ENCODE measurements at regions not wholly inside any gene's neighbourhood (a gene's known extent, or its start where the extent isn't known, plus 50 kb on each side); places are given as distances from the start of the nearest gene placed in this dataset.

DNA sequence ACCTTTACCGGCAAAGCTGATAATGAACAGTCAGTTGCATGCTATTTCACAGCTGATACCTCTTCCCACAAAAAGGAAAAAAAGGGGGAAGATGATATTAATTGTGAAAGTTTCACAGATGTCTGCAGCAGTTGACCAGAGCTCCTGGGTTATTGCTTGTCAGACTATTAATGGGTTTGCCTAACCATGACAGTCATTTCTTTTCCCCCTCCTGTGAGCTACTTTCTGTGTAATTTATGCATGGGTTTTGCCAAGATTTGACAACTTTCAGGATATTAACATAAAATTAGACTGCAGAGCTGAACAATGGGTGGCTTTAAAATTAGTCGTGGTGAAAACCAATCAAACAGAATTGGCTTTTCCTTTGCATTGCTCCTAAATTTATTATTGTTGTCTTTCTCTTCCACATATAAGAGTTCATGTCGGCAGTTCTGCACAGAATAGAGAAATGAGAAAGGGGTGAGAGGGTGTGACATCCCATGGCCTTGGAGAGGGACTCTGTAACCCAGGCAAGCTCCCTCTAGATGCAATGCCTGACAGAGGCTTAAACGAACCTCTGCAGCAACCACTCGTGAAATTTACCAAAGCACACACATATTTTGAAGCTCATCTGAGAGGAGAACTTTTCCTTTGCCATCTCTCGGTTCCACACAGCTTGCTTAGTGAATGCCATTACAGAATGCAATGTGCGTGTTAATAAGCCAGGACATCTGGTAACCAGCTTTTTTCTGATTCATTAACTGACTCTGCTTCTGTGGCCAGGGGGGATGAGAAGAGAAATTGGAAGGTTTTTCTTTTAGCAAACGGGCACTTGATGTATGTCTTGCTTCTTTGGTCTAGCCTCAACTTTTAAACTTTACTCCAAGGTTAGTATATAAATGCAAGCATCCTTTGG is 82.2 kb upstream of the ITGA4 start:
- no peak overlapping the region for H3K4me2 ChIP-seq
- no peaks in the 10 kb centered on the region for H4K20me1 ChIP-seq (ENCODE audit: insufficient read depth, poor library complexity, severe bottlenecking)
- H3K27me3 ChIP-seq, result no peaks in the 10 kb centered on the region
- H3K27ac ChIP-seq, result no peak overlapping the region
- H3K36me3 ChIP-seq (replicated peaks; ENCODE audit: insufficient read depth, low read depth), result no peaks in the 10 kb centered on the region
- no peaks in the 10 kb centered on the region for H3K79me2 ChIP-seq
- no peaks in the 10 kb centered on the region for H3K9me2 ChIP-seq (replicated peaks; ENCODE audit: insufficient read depth)
- DNase-seq (ENCODE audit: low spot score), result no peak
- H3K4me1 ChIP-seq (ENCODE audit: insufficient read depth), result no peaks in the 10 kb centered on the region
- WGBS (ENCODE audit: low lambda C conversion rate, missing lambda C conversion rate), result 72% methylated on average over 8 of the region's 8 CpGs
- H2AFZ ChIP-seq, result no peak overlapping the region
- no peak overlapping the region for H3K4me3 ChIP-seq
- TF ChIP-seq EZH2 (IDR thresholded peaks at IDR 0.05; ENCODE audit: borderline replicate concordance), result no peak
- no peak for TF ChIP-seq EZH2phosphoT487 (IDR thresholded peaks at IDR 0.05; ENCODE audit: low read depth, severe bottlenecking, unreplicated experiment)
- TF ChIP-seq, protein P1, sequence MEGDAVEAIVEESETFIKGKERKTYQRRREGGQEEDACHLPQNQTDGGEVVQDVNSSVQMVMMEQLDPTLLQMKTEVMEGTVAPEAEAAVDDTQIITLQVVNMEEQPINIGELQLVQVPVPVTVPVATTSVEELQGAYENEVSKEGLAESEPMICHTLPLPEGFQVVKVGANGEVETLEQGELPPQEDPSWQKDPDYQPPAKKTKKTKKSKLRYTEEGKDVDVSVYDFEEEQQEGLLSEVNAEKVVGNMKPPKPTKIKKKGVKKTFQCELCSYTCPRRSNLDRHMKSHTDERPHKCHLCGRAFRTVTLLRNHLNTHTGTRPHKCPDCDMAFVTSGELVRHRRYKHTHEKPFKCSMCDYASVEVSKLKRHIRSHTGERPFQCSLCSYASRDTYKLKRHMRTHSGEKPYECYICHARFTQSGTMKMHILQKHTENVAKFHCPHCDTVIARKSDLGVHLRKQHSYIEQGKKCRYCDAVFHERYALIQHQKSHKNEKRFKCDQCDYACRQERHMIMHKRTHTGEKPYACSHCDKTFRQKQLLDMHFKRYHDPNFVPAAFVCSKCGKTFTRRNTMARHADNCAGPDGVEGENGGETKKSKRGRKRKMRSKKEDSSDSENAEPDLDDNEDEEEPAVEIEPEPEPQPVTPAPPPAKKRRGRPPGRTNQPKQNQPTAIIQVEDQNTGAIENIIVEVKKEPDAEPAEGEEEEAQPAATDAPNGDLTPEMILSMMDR (IDR thresholded peaks at IDR 0.05; ENCODE audit: poor library complexity), result no peak
- H3K9me3 ChIP-seq (ENCODE audit: low read depth), result no peaks in the 10 kb centered on the region

DNA sequence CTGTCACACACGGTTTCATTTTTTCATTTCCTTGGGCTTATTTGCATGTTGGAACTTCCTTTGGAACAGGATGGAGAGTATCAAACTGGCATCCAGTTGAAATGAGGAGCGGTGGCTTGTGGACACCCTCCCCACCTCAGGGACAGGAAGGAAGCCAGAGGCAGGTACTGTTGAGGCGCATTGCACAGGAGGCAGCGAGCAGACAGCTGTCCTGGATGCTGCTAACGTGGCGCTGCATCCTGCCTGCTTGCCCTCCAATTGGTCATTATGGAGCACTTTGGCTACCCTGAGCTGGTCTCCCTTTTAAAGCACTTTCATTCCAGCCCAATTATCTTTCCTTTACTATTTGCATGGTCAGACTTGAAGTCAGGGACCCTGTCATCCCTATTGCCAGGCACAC is 80.7 kb upstream of the ITGA4 start:
- Histone ChIP-seq H3K9me2 (replicated peaks; ENCODE audit: insufficient read depth) (no peaks in the 10 kb centered on the region), H4K20me1 (ENCODE audit: insufficient read depth, poor library complexity, severe bottlenecking) (no peaks in the 10 kb centered on the region), H3K4me1 (ENCODE audit: insufficient read depth) (no peaks in the 10 kb centered on the region), H2AFZ (no peak overlapping the region), H3K4me2 (no peak overlapping the region), H3K36me3 (replicated peaks; ENCODE audit: insufficient read depth, low read depth) (no peaks in the 10 kb centered on the region), H3K4me3 (no peak overlapping the region), H3K79me2 (no peaks in the 10 kb centered on the region), H3K9me3 (ENCODE audit: low read depth) (no peaks in the 10 kb centered on the region), H3K27ac (no peak overlapping the region), H3K27me3 (no peaks in the 10 kb centered on the region)
- DNase-seq (ENCODE audit: low spot score), result no peak
- 91% methylated on average over 6 of the region's 6 CpGs for WGBS (ENCODE audit: low lambda C conversion rate, missing lambda C conversion rate)
- TF ChIP-seq EZH2 (IDR thresholded peaks at IDR 0.05; ENCODE audit: borderline replicate concordance), result no peak
- no peak for TF ChIP-seq EZH2phosphoT487 (IDR thresholded peaks at IDR 0.05; ENCODE audit: low read depth, severe bottlenecking, unreplicated experiment)
- TF ChIP-seq, protein P1 (IDR thresholded peaks at IDR 0.05; ENCODE audit: poor library complexity), result no peak

DNA sequence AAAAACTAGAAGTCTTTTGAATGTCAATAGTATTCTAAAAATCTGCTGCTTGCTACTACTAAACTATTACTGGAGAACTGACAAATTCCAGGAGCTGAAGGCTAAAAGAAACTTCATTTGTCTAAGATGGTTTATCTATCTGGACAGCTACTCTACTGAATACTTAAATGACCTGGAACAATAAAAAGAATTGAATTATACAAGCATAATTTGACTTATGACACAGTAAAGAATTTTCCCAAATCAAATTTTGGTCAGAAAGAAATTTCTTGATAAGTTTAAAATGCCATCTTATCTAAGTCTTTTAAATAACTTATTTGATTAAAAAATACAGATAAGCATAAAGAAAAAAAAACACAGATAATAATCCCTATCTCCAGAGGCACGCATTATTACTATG is 80.2 kb upstream of the ITGA4 start:
- no peaks in the 10 kb centered on the region for H3K36me3 ChIP-seq (replicated peaks; ENCODE audit: insufficient read depth, low read depth)
- H3K9me2 ChIP-seq (replicated peaks; ENCODE audit: insufficient read depth), result no peaks in the 10 kb centered on the region
- no peaks in the 10 kb centered on the region for H4K20me1 ChIP-seq (ENCODE audit: insufficient read depth, poor library complexity, severe bottlenecking)
- H3K4me1 ChIP-seq (ENCODE audit: insufficient read depth), result no peaks in the 10 kb centered on the region
- TF ChIP-seq, protein P1 (IDR thresholded peaks at IDR 0.05; ENCODE audit: poor library complexity), result no peak
- TF ChIP-seq EZH2 (IDR thresholded peaks at IDR 0.05; ENCODE audit: borderline replicate concordance), result no peak
- TF ChIP-seq EZH2phosphoT487 (IDR thresholded peaks at IDR 0.05; ENCODE audit: low read depth, severe bottlenecking, unreplicated experiment), result no peak
- no peak overlapping the region for H3K4me3 ChIP-seq
- no peaks in the 10 kb centered on the region for H3K9me3 ChIP-seq (ENCODE audit: low read depth)
- H2AFZ ChIP-seq, result no peak overlapping the region
- no peak overlapping the region for H3K27ac ChIP-seq
- H3K27me3 ChIP-seq, result no peaks in the 10 kb centered on the region
- H3K79me2 ChIP-seq, result no peaks in the 10 kb centered on the region
- no peak for DNase-seq (ENCODE audit: low spot score)
- WGBS (ENCODE audit: low lambda C conversion rate, missing lambda C conversion rate), result 88% methylated on average over 1 of the region's 1 CpG
- no peak overlapping the region for H3K4me2 ChIP-seq

All from hepatocyte (in vitro differentiated cells).